ENCODE measurements at regions not wholly inside any gene's neighbourhood (a gene's known extent, or its start where the extent isn't known, plus 50 kb on each side); places are given as distances from the start of the nearest gene placed in this dataset.
"Not testable (repeated sequence)": the region's sequence is repeated elsewhere in the genome, so short reads cannot be mapped to it uniquely, and the experiment has no call there.

DNA sequence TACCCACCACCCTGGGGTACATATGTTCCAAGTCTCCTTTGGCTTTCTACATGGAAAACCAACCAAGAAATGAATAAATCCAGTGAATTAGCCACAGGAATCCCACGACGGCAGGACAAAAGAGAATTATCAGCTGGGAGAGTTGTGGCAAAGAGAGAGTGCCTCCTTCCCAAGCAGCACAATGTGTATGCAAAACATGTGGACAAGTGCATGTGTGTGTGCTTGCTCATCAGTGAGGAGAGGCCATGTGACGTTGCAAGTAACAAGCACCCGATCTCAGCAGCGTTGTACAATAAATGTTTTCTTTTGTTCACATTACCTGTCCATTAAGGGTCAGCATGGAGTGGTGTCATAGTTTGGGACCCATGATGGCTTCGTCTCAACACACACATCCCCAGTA, 50.0 kb upstream of the EMX2 start:
- DNase-seq, result no peak

DNA sequence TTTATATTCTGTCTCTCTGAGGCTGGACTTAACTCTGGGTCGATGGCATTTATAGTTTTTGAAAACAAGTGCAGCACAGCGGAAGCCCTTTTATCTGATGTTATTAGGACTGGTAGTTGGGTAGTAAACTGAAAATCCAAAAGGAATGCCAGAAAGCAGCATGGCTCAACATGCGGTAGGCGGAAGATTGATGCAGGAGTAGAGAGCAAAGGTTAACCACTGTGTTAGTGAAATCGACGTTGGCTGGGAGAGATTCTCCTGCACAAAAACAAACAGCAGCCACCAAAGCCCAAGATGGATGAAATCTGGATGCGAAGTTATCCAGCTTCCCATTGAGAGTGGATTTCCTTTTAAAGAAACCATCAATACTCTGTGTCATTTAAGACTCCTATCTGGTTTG, 54.5 kb upstream of the EMX2 start:
- DNase-seq, result no peak

DNA sequence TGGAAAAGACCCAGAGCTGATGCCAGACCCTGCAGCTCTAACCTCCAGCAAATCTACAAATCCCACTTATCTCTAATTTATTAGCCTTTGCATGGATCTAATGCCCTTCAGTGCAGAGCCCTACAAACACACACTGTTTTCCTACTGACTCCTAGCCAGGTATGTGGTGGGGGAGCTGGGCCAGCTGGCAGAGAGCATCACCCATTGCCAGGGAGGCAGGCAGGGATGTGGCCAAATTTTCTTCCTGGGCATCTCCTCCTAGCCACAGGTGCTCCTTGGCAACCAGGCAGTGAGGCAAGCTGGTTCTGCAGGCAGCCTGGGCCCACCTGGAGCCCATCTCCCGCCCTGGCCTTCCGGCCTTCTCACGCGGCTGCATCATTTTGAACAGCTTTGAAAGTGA, 55.9 kb upstream of the EMX2 start:
- no peak for DNase-seq

DNA sequence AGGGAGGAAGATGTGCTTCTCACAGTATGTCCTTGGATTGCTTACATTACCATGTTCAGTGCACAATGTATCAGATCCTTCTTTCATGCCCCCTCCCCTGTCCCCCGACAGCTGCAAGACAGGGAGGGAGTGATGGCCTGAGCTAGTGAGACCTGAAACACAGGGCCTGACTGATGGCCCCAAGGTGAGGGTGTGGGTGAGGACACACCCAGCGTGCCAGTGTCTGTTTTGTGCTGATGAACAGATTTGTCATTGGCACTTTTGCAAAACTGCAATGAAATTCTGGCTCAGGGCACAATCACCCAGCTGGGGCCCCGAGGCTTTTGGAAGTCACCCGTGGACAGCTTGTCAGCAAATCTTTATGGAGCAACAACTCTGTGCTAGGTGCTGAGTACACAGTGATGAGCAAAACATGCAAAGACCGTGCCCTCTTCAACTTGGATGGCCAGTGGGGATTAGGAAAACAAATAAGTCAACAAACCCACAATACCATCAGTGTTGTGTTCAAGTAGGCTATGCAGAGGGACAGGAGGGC, 59.4 kb upstream of the EMX2 start:
- DNase-seq, result no peak

DNA sequence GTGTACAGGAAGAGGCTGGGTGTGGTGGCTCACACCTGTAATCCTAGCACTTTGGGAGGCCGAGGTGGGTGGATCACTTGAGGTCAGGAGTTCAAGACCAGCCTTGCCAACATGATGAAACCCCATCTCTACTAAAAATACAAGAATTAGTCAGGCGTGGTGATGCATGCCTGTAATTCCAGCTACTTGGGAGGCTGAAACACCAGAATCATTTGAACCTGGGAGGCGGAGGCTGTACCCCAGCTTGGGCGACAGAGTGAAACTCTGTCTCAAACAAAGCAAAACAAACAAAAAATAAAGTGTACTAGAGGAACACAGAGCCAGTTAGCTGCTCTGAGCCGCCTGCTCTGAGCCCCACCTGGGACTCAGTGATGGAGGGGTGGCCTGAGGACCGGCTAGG, 61.5 kb upstream of the EMX2 start:
- DNase-seq, result not testable (repeated sequence)

DNA sequence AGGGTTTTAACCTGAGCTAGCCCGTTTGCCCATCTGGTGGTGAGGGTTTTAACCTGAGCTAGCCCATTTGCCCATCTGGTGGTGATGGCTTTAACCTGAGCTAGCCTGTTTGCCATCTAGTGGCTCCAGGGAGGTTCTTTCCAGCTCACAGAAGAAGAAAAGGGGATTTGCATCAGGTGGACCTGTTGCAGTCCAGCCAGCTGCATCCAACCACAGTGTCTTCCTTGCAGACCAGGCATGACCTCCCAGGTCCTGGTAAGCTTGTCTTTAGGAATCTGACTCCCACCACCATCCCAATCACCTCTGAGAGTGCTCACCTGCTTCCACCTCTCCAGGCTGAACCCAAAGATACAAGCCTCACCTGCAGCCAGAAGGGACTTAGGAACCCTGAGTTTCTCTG, 62.4 kb upstream of the EMX2 start:
- DNase-seq, result no peak

DNA sequence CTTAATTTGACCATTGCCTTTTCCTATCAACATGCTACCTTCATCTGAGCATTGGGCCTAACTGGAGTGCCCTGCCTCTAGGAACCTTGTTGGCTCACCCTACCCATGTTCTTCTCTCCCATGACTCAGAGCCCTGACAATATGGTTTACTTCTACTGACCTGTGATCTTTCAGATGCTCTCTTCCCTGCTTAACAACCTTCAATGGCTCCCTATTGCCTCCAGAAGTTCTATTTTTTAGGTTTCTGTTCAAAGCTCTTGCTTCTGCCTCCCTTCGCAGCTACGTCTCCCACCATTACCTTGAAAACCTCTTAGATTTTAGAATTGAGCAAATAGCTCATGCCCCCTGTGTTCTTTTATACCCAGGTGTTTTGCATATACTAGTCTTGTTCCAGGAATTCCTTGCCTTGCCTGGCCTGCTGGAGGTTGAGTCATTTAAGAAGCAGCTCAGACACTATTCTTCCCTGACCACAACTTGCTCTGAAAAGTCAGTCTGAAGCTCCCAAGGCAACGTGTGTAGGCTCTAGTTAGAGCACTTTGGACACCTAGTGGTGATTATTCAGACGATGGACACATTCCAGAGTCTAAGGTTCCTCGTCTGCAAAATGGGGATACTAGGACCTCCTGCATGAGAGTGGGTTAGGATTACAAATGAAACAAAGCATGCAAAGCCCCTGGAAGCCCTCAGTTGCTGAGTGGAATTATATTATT, 64.4 kb upstream of the EMX2 start:
- DNase-seq, result no peak

DNA sequence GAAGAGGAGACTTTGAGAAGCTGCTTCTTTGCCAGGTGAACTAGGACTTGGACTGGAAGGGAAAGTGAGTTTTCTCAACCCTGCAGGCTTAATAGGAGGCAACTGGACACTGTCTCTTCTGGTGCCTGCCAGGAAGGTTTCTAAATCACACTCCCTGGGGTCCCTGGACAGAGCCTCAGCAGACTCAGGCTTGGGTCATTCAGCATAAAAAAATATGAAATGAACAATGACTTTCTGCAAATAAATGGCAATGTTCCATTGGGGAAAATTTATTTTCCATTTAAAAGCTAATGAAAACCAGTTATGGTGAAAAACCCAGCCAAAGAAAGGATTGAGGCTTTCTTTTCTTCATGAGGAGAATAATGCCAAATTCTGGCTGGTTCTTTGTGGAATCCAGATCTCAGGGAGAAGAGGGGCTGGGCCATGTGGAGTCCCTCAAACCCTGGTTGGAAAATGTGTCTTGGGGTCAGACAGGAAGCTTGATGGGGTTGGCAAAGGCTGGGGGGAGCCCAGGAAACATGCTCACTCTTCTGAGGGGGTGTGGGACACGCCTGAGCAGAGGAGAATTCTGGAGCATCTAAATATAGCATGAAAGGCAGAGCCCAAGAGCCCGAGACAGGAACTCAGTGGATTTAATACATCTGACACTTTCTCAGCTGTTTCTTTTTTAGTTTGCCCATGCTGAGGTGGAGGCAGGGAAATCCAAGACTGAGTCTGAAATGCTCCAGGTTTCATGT, 65.2 kb upstream of the EMX2 start:
- DNase-seq, result no peak

DNA sequence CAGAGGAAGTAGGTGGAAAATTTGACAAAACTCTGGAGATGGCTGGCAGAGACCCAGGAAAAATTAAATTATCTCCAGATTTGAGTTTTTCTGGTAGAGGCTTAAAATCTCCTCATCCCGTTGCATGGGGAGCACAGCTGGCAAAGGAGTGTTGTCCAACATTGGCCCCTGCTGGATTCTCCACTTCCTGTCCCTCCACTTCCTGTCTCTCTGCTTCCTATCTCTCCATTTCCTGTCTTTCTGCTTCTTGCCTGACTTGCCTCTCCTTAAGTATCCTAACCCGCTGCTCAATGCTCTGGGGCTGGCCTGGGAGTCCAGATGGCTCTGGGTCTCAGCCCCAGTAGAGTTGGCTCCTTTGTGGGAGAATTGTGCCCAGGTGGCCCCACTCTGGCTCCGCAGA, 65.8 kb upstream of the EMX2 start:
- DNase-seq, result no peak

DNA sequence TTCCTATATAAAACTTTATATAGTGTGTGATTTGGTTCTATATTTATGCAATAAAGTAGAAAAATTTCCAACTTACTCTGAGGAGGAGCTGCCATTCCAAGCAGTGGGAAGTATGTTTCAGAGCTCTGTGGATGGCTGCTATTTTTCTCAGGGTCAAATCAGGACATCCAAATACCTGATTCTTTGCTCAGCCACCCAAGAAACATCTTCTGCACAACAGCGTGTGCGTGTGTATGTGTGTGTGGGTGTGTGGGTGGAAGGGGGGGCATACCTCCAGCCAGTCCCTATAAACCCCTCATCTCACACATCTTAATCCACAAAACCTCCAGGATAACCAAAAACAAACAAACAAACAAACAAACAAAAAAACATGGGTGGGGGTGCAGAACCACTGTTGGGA, 66.3 kb upstream of the EMX2 start:
- DNase-seq, result no peak

DNA sequence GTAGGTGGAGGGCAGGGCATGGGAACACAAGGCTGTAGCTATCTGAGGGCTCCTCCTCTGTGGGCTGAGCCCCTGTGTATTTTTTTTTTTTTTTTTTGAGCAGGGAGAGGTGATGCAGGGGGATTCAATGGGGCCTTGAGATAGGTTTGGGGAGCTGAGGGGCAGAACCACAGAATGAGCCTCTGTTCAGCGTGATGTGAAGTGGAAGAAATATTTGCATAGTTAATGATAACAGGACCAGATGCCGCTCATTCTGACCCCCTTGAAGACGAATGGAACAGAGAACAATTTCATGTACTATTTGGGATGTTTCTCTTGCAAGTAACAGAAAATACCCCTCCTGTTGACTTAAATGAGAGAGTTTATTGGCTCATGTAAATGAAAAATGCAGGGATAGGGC, 69.7 kb upstream of the EMX2 start:
- no peak for DNase-seq

DNA sequence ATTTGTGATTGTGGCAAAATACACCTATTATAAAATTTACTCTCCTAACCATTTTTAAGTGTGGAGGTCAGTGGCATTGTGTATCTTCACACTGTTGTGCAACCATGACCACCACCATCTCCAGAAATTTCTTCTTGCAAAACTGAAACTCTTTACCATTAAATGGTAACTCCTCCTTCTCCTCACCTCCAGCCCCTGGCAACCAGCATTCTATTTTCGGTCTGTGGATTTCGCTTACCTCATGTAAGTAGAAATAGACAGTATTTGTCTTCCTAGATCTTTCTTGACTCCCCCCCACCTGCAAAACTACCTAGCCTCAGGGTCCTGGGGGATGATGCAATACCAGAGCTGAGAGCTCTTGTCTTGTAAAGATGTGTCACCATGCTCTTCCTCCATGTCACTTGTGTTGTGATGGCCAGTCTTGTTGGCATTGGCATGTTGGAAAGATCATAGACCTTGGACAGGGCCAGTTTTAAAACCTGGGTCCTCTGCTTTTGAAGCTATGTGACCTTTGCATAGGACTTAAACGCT, 71.1 kb upstream of the EMX2 start:
- DNase-seq, result no peak

DNA sequence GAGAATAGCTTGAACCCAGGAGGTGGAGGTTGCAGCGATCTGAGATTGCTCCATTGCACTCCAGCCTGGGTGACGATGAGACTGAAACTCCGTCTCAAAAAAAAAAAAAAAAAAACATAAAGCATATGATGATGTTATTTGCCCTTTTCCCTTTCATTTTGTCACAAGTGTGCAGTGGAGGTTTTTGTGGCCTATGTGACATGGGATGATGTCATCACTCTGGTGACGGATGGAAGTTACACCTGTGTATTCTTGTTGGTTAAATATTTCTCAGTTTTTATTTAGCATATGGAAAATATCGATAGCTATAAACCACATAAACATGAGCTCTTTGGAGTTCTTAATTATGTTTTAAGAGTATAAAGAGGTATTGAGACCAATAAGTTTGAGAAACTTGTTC, 71.8 kb upstream of the EMX2 start:
- no peak for DNase-seq

DNA sequence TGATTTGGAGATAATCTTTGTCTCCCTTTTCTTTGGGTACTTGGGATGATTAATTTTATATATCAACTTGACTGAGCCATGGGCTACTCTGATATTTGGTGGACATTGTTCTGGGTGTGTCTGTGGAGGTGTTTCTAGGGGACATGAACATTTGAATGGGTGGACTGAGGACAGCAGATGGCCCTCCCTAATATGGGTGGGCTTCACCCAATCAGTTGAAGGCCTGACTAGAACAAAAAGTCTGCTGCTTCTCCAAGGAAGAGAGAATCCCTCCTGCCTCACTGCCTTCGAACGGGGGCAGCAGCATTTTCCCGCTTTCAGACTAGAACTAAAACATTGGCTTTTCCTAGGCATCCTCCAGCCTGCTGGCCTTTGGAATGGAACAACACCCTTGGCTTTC, 73.9 kb upstream of the EMX2 start:
- DNase-seq, result no peak

DNA sequence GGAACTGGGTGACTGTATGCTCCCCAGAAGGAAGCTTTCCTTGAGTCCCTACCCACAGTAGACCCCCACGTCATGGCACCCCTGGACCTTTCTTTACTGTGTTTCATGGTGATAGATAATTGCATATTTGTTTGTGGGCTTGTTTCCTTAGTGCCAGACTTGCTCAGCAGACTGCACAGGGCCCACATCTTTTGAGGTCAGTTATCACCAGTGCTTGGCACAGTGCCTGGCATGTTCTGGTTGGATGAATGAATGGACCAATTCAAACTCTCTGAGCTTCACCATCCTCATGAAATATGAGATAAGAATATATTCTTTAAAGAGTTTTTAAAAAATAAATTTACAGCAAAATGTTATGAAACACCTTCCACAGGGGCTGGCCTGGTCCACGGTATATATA, 78.4 kb upstream of the EMX2 start:
- no peak for DNase-seq

DNA sequence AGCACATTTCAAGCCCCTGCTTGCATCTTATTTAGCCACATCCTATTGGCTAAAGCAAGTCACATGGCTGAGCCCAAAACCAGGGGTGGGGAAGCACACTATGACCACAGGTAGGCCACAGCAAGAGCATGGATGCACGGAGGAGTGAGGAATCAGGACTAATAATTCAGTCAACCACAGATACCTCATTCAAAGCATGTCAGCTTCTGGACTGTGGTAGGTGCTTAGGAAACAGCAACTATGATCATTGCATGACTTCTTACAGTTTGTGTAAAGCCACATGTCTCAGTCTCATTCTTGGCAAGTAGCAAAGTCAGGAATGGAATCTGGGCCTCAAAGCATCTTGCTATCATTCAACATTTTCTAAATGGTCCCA, 79.0 kb upstream of the EMX2 start:
- no peak for DNase-seq

DNA sequence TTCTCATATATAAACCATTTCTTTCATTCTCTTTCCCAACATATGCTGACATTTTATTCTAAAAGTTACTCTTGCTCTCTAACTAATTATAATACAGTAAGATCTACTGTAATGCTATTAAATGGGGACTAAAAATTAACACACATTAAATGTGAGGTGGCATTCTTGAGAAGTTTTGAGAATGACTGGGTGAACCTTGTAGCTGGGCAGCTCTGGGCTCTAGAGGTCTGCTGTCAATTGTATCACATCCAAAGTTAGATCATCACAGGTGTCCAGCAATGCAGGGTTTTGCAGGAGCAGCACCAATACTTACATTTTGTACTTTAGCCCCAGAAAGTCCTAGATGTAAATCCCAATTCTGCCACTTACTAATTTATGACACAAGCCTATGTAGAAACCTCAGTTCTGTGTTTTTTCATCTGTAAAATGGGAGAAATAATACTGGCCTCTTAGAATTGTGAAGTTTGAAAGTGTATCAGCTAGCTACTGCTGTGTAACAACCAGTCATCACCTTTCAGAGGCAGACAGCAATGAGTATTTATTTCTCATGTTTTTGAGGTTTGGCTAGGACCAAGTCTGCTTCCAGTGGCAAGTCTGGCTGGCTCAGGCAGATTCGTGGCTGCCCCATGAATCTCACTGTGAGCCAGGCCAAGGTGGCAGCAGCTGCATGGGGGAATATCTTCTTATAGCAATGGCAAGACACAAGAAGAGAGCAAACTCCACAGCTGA, 79.6 kb upstream of the EMX2 start:
- no peak for DNase-seq

DNA sequence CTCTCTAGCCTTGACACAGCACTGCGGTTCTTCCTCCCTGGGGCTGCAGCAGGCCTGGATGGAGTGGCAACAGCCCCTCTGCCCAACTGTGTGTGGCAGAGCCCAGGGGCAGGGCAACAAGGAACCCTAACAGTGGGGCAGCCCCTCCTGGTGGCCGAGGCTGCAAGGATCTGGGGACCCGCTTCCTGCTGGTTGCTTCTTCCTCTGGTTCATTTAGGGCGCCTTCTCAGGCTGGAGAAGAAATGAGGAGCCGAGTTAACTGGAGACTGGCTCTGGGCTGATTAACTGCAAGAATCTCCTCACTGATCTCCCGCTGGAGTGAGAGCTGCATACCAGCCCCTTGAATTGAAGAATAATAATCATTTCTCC, 80.1 kb upstream of the EMX2 start:
- DNase-seq, result no peak

DNA sequence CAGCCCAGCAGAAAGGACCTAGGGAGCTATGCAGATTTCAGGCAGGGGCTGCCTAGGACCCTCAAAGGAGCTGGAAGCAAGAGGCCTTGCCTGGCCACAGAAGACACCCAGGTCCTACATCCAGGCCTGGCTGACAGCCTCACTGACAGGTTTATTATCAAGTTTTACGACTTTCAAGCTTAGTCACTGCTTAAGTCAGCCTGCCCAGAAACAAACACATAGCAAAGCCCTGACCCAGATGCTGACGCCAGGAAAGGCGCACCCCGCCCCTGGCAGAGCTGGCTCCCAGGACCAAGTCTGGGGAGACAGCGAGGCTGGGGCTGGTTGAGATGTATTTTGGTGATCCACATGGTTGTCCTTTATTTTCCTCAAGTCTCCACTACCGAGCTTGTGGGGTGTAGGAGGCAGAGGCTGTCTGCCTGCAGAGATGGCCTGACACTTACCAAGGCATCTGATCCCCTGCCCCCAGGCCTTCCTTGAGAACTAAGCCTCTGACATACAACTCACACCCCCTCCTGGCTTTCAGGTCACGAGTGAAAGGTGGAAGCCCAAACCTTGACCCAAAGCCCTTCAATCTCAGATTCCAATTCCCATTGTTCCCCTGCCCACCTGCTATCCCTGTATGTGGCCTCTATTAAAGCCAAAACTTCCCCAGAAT, 80.7 kb upstream of the EMX2 start:
- no peak for DNase-seq

DNA sequence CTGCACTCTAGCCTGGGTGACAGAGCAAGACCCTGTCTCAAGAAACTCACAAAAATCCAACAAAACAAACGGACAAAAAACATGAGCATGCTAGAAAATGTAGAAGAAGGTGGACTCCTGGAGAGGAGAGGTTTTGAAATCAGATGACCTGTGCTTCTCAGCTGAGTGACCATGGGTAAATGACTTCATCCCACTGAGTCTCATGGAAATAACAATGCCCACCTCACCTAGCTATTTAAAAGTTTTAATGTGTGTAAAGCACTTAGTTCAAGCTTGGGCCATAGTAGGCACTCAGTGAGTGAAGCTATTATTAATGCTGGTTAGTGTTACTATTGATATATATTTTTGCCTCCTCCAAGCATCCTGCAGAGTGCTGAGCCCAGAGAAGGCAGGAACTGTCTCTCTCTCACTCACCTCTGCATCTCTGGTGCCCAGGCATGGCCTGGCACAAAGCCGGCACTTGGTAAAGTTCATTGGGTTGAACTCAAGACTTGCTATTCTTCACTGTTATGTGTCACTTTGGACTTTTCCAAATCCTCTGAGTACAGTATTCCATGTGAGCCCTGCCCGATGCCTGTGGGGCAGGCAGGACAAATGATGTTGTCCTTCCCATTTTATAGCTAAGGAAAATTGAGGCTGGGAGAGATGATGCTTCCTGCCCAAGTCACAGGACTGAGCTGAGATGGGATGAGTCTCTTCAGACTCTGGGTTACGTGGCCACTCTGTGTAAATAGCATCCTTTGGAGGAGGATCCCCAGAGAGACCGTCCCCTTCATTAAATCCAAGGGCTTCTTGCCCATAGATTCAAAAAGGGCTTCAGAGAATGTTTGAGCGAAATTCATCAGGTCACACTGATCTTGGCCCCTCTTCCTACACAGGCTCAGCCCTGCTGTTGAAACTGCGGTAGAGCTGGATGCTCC, 81.4 kb upstream of the EMX2 start:
- DNase-seq, result no peak

DNA sequence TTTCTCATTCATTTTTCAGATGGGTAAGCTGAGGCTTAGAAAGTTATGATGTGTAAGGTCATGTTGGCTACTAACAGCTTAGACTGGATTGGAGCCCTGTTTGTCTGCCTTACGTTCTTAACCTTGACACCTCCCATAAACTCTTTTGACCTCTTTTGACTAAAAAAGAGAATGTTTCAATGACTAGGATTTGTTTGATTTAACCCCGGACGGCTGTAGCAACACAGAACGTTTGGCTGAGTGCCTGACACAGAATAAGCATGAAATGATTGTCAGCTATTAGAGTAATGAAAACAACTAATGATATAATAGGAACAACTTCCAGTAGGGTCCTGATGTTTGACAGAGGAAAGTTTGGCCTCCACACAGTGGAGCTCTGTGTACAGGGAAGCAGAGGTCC, 83.3 kb upstream of the PDZD8 start:
- DNase-seq, result no peak

DNA sequence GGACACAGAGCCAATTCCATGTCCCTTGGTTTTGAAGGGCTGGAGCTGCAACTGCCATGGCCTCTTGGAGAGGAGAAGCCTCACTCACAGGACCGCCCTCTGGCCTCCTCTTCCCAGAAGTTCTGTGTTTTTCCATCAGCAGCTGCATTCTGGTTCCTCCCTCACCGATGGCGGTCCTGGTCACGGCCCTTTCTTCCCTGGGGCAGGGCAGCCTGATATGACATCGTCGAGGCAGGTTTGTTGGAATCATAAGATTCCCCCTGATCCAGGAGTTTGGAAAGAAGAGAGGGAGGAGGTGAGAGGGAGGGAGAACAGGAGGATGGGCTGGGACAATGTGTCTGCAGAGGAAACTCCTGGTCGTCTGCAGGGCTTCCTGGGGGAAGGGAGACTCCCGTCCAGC, 82.7 kb upstream of the PDZD8 start:
- no peak for DNase-seq
